Glutamatergic neuron (in vitro differentiated cells): ENCODE measurements at regions not wholly inside any gene's neighbourhood (a gene's known extent, or its start where the extent isn't known, plus 50 kb on each side); places are given as distances from the start of the nearest gene placed in this dataset.

Source experiments
- DNase-seq: peaks from one replicate; pipeline ENCODE4 v3.0.0; 2022
- H3K27ac Mint-ChIP-seq: one replicate; pipeline ENCODE4 v1.8.0; 2020; ENCODE audit warnings: mild to moderate bottlenecking, mixed read lengths, inconsistent platforms; ENCODE audit not compliant: unreplicated experiment
- H3K27me3 Mint-ChIP-seq: one replicate; pipeline ENCODE4 v1.8.0; 2020; ENCODE audit warnings: mild to moderate bottlenecking, moderate library complexity, mixed read lengths, inconsistent platforms; ENCODE audit not compliant: unreplicated experiment
- H3K36me3 Mint-ChIP-seq: one replicate; pipeline ENCODE4 v1.8.0; 2020; ENCODE audit warnings: mild to moderate bottlenecking, mixed read lengths, inconsistent platforms; ENCODE audit not compliant: unreplicated experiment
- H3K4me1 Mint-ChIP-seq: one replicate; pipeline ENCODE4 v1.8.0; 2020; ENCODE audit warnings: mild to moderate bottlenecking, low read depth, mixed read lengths, inconsistent platforms; ENCODE audit not compliant: unreplicated experiment
- H3K4me3 Mint-ChIP-seq: one replicate; pipeline ENCODE4 v1.8.0; 2020; ENCODE audit warnings: mild to moderate bottlenecking, mixed read lengths, inconsistent platforms; ENCODE audit not compliant: unreplicated experiment
- H3K9me3 Mint-ChIP-seq: one replicate; pipeline ENCODE4 v1.8.0; 2020; ENCODE audit warnings: mild to moderate bottlenecking, moderate library complexity, mixed read lengths, inconsistent platforms; ENCODE audit not compliant: unreplicated experiment
- TF ChIP-seq, protein P1 (sequence below): fragments of 200-600 bp; sonication (generic); IDR thresholded peaks from one replicate; pipeline ENCODE4 v1.5.0; 2021; ENCODE audit not compliant: partially characterized antibody, unreplicated experiment

DNA sequence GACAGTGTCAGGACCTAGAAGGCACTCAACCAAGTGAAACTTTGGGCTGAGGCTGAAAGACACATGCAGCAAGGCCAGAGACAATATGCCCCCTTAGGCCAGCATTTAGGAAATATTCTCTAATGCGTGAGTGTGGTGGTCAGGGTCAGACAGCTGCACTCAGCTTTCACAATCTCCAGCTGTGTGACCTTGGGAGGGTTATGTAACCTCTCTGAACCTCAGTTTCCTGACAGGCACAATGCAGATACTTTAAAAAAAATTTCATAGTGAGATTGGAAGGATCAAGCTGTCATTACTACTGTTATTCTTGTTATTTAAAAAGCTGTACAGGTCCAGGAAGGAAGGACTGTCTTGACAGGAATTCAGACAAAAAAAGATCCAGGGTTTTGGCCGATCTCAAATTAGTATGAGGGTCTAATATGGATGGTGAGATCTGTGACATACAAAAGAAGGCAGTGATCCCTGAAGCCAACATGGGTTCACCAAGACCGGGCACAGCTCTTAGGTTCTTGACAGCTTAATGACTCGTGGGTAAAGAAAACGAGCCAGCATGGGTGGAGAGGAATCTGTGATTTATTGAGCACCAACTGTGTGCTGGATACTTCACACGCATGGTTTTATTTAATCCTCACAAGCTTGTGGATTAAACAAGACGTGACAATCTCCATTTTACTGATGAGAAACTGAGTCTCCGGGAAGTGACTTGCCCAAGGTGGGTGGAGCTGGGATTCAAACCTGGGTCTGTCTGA is 54.6 kb upstream of the POU3F1 start:
- TF ChIP-seq, protein P1, sequence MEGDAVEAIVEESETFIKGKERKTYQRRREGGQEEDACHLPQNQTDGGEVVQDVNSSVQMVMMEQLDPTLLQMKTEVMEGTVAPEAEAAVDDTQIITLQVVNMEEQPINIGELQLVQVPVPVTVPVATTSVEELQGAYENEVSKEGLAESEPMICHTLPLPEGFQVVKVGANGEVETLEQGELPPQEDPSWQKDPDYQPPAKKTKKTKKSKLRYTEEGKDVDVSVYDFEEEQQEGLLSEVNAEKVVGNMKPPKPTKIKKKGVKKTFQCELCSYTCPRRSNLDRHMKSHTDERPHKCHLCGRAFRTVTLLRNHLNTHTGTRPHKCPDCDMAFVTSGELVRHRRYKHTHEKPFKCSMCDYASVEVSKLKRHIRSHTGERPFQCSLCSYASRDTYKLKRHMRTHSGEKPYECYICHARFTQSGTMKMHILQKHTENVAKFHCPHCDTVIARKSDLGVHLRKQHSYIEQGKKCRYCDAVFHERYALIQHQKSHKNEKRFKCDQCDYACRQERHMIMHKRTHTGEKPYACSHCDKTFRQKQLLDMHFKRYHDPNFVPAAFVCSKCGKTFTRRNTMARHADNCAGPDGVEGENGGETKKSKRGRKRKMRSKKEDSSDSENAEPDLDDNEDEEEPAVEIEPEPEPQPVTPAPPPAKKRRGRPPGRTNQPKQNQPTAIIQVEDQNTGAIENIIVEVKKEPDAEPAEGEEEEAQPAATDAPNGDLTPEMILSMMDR = no peak
- Mint-ChIP-seq H3K4me3 (no peak overlapping the region), H3K36me3 (no peaks in the 10 kb centered on the region), H3K27ac (no peak overlapping the region), H3K27me3 (peaks cover 11% of the 10 kb centered on the region), H3K4me1 (peaks cover 13% of the 10 kb centered on the region), H3K9me3 (peaks cover 10% of the 10 kb centered on the region)
- DNase-seq = no peak

DNA sequence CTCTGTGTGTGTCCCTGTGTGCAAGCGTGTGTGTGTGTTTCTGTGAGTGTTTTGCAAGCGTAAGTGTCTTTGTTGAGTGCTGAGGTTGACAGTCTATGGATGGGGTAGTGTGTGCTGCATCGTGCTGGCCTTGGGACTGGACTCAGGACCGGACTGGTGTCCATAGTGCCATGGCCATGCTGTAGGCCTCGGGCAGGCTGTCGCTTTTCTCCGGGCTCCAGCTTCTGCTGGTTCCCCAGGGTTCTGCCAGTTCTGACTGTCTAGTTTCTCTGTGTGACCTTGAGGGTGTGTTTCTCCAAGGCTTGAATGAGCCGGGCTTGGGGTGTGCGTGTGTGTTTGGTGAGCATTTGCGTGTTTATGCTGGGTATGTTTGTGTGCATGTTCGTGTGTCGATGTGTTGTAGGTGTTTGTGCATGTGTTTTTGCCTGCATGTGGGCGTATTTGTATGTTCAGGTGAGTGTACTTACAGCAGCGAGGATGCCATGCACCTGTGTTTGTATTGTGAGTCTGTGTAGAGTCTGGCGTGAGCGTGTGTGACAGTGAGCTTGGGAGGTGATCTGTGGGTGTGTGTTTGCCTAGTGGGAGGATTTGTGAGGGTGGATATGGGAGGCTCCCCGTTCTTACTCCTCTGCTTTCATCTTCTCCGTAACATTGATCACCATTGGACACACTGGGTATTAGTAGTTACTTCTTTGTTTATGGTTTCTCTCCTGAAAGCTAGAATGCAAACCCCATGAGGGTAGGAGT is 51.7 kb upstream of the POU3F1 start:
- H3K4me3 Mint-ChIP-seq = no peak overlapping the region
- TF ChIP-seq, protein P1 = no peak
- no peak overlapping the region for H3K27ac Mint-ChIP-seq
- peaks cover 8% of the 10 kb centered on the region for H3K9me3 Mint-ChIP-seq
- H3K27me3 Mint-ChIP-seq = peaks cover 7% of the 10 kb centered on the region
- H3K4me1 Mint-ChIP-seq = peaks cover 20% of the 10 kb centered on the region
- DNase-seq = no peak
- H3K36me3 Mint-ChIP-seq = no peaks in the 10 kb centered on the region

DNA sequence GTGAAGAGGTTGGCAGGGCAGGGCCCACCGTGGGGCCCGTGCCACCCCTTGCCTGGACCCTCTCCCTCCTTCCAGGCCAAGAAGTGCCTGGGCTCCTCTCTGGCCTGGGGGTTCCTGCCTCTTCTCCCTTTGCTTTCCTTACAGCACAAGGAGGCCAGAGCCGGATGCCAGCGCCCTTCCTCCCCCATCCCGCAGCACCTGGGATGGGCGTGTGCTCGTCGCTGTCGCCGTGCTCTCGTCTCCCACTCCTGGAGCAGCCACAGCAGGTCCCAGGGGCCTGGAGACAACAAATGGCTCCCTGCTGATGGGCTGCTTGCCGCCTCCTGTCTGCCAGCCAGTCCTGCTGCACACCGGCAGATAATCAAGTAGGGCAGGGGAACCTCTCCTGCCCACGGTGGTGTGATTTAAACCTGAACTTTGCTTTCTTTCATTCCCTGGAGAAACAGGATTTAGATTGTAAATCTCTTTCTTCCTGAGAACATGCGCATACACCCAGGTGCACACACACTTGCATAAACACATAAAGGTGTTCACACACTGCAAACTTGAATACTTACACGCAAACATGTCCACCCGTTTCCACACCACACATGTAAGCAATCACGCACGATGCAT is 50.8 kb upstream of the POU3F1 start:
- peaks cover 8% of the 10 kb centered on the region for H3K9me3 Mint-ChIP-seq
- H3K27me3 Mint-ChIP-seq = peaks cover 7% of the 10 kb centered on the region
- no peak overlapping the region for H3K27ac Mint-ChIP-seq
- peaks cover 24% of the 10 kb centered on the region for H3K4me1 Mint-ChIP-seq
- no peak for DNase-seq
- H3K36me3 Mint-ChIP-seq = no peaks in the 10 kb centered on the region
- TF ChIP-seq, protein P1 = no peak
- no peak overlapping the region for H3K4me3 Mint-ChIP-seq
